WTC11 (cell line): ENCODE measurements at regions not wholly inside any gene's neighbourhood (a gene's known extent, or its start where the extent isn't known, plus 50 kb on each side); places are given as distances from the start of the nearest gene placed in this dataset.

Source experiments
- ATAC-seq: fragments of 200-7000 bp; cut with Tn5 transposase; 2 replicates; pipeline ENCODE4 v1.10.0; 2021; ENCODE audit warnings: mild to moderate bottlenecking, moderate library complexity
- CTCF ChIA-PET: fragments of 300-600 bp; sonication (Branson Sonifier 250); formaldehyde crosslinking; loops from one replicate; lab custom pipeline; 2021; ENCODE audit warnings: antibody characterized with exemption; lab: Charles Lee
- POLR2A ChIA-PET: fragments of 350-600 bp; sonication (Branson Sonifier 250); formaldehyde crosslinking; loops from one replicate; lab custom pipeline; 2021; ENCODE audit warnings: antibody characterized with exemption; lab: Charles Lee
- DNase-seq: peaks from one replicate; pipeline ENCODE4 v3.0.0; 2021; ENCODE audit warnings: low spot score
- H3K27ac Mint-ChIP-seq: 2 replicates; pipeline ENCODE4 v1.8.0; 2021; ENCODE audit warnings: mixed read lengths
- H3K27me3 Mint-ChIP-seq: 2 replicates; pipeline ENCODE4 v1.8.0; 2021; ENCODE audit warnings: low read depth, mild to moderate bottlenecking, moderate library complexity, mixed read lengths
- H3K36me3 Mint-ChIP-seq: 2 replicates; pipeline ENCODE4 v1.8.0; 2021; ENCODE audit warnings: mixed read lengths
- H3K4me1 Mint-ChIP-seq: 2 replicates; pipeline ENCODE4 v1.8.0; 2022; ENCODE audit warnings: mixed read lengths
- H3K4me3 Mint-ChIP-seq: 2 replicates; pipeline ENCODE4 v1.8.0; 2021; ENCODE audit warnings: mild to moderate bottlenecking, moderate library complexity, mixed read lengths
- H3K9me3 Mint-ChIP-seq: 2 replicates; pipeline ENCODE4 v1.8.0; 2021; ENCODE audit warnings: mixed read lengths
- ETV6 ChIP-seq: sonication (generic); formaldehyde crosslinking; IDR thresholded peaks from 2 replicates; pipeline ENCODE4 v1.8.1; 2022; ENCODE audit warnings: mild to moderate bottlenecking, missing genetic modification reagents
- FOXK1 ChIP-seq: sonication (generic); formaldehyde crosslinking; IDR thresholded peaks from 2 replicates; pipeline ENCODE4 v1.8.0; 2022; ENCODE audit warnings: mild to moderate bottlenecking, moderate library complexity, missing genetic modification reagents
- FOXP1 ChIP-seq: sonication (generic); formaldehyde crosslinking; IDR thresholded peaks from 2 replicates; pipeline ENCODE4 v1.8.0; 2022; ENCODE audit warnings: missing genetic modification reagents, mild to moderate bottlenecking, moderate library complexity, borderline replicate concordance
- GRHL2 ChIP-seq: fragments of 250-450 bp; sonication (Bioruptor Pico); IDR thresholded peaks from 2 replicates; pipeline ENCODE4 v1.8.0; 2022; ENCODE audit warnings: mild to moderate bottlenecking, moderate library complexity; ENCODE audit not compliant: insufficient replicate concordance, severe bottlenecking
- KAT7 ChIP-seq: sonication (generic); formaldehyde crosslinking; IDR thresholded peaks from 2 replicates; pipeline ENCODE4 v1.8.1; 2023; ENCODE audit warnings: missing genetic modification reagents, mild to moderate bottlenecking, borderline replicate concordance
- MYBL2 ChIP-seq: sonication (generic); formaldehyde crosslinking; IDR thresholded peaks from 2 replicates; pipeline ENCODE4 v1.8.1; 2023; ENCODE audit warnings: mild to moderate bottlenecking, moderate library complexity, missing genetic modification reagents
- NFE2L1 ChIP-seq: sonication (generic); formaldehyde crosslinking; IDR thresholded peaks from 2 replicates; pipeline ENCODE4 v1.8.1; 2023; ENCODE audit warnings: missing genetic modification reagents
- NFYB ChIP-seq: sonication (generic); formaldehyde crosslinking; conservative IDR thresholded peaks from 2 replicates; pipeline ENCODE4 v1.8.0; 2022; ENCODE audit warnings: low read depth, missing genetic modification reagents
- NR3C1 ChIP-seq: sonication (generic); formaldehyde crosslinking; conservative IDR thresholded peaks from 2 replicates; pipeline ENCODE4 v1.8.1; 2023; ENCODE audit warnings: low read depth, mild to moderate bottlenecking, missing genetic modification reagents
- OVOL2 ChIP-seq: fragments of 250-450 bp; sonication (Bioruptor Pico); IDR thresholded peaks from 2 replicates; pipeline ENCODE4 v1.9.0; 2021; ENCODE audit warnings: mild to moderate bottlenecking, borderline replicate concordance
- TCF7 ChIP-seq: sonication (generic); formaldehyde crosslinking; IDR thresholded peaks from 2 replicates; pipeline ENCODE4 v1.8.0; 2022; ENCODE audit warnings: mild to moderate bottlenecking, low read depth, missing genetic modification reagents, moderate library complexity
- TP53 ChIP-seq: sonication (generic); formaldehyde crosslinking; IDR thresholded peaks from 2 replicates; pipeline ENCODE4 v1.8.1; 2023; ENCODE audit warnings: mild to moderate bottlenecking, missing genetic modification reagents
- ZBTB21 ChIP-seq: sonication (generic); formaldehyde crosslinking; IDR thresholded peaks from 2 replicates; pipeline ENCODE4 v1.8.1; 2023; ENCODE audit warnings: mild to moderate bottlenecking, missing genetic modification reagents, borderline replicate concordance
- ZNF317 ChIP-seq: sonication (generic); formaldehyde crosslinking; IDR thresholded peaks from 2 replicates; pipeline ENCODE4 v1.8.1; 2023; ENCODE audit warnings: low read depth, mild to moderate bottlenecking, moderate library complexity, missing genetic modification reagents, borderline replicate concordance
- ZNF396 ChIP-seq: fragments of 250-450 bp; sonication (Bioruptor Pico); IDR thresholded peaks from 2 replicates; pipeline ENCODE4 v1.8.0; 2021; ENCODE audit warnings: mild to moderate bottlenecking, moderate library complexity, borderline replicate concordance
- TF ChIP-seq, protein P1 (sequence below): fragments of 250-450 bp; sonication (Bioruptor Pico); IDR thresholded peaks from 2 replicates; pipeline ENCODE4 v1.9.0; 2021; ENCODE audit warnings: mild to moderate bottlenecking
- TF ChIP-seq, protein P2 (sequence below): sonication (generic); formaldehyde crosslinking; IDR thresholded peaks from 2 replicates; pipeline ENCODE4 v1.8.0; 2023; ENCODE audit warnings: missing genetic modification reagents
- TF ChIP-seq, protein P3 (sequence below): sonication (generic); formaldehyde crosslinking; IDR thresholded peaks from 2 replicates; pipeline ENCODE4 v1.8.0; 2023; ENCODE audit warnings: mild to moderate bottlenecking, missing genetic modification reagents
- TF ChIP-seq, protein P4 (sequence below): sonication (generic); formaldehyde crosslinking; IDR thresholded peaks from 2 replicates; pipeline ENCODE4 v1.8.0; 2023; ENCODE audit warnings: missing genetic modification reagents, mild to moderate bottlenecking, borderline replicate concordance
- TF ChIP-seq, protein P5 (sequence below): fragments of 250-450 bp; sonication (Bioruptor Pico); IDR thresholded peaks from 2 replicates; pipeline ENCODE4 v2.1.2; 2022; ENCODE audit warnings: mild to moderate bottlenecking, moderate library complexity
- TF ChIP-seq, protein P6 (sequence below): fragments of 200-600 bp; IDR thresholded peaks from 2 replicates; pipeline ENCODE4 v1.8.0; 2022; ENCODE audit warnings: antibody characterized with exemption

DNA sequence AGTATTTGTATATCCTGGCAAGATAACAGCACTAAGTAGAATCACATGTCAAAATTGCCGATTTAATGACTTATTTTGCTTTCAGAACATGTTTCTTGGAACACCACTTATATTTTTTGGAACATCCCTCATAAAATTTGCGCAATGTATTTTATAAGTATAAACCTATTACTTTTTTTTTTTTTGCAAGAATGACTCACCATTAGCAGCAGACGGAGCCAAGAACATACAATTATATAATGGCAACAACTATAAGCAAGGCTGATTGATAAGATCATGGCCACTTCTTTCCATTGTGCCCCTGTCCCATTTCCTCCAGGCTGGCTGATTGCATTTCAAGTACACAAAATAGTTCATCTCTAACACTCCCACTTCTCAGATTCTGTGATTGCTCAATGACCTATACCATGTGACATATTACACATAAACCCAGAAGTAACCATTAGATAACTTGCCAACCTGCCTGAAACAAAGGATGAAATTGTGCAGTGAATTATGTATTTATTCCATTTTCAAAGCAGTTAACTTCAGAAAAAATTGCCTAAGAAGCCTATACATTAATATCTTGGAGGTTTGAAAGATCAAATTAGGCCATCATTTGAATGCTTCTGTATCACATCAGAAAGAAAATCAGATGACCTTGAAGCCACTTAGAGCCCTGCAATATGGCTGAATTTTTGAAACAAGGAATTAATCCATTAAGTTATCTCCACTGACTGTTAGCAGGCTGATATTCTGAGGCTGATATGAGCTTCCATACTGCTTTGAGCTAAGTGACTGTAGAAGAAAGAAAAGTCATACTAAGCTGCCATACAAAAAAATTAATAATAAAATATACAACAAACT is 77.8 kb upstream of the PRMT6 start:
- ATAC-seq, result no peak
- Mint-ChIP-seq H3K36me3 (peaks cover 10% of the 10 kb centered on the region), H3K9me3 (peaks cover 19% of the 10 kb centered on the region), H3K27me3 (no peaks in the 10 kb centered on the region), H3K27ac (no peak overlapping the region), H3K4me3 (no peak overlapping the region), H3K4me1 (peaks cover 13% of the 10 kb centered on the region)
- DNase-seq, result no peak
- POLR2A ChIA-PET, result no interaction called here
- TF ChIP-seq ZNF317 (CRISPR knock-in tag) (no peak), ZNF396 (CRISPR knock-in tag) (no peak), OVOL2 (no peak), NR3C1 (CRISPR knock-in tag) (no peak), KAT7 (no peak), NFE2L1 (no peak), MYBL2 (CRISPR knock-in tag) (no peak), TCF7 (CRISPR knock-in tag) (no peak), FOXK1 (CRISPR knock-in tag) (no peak), GRHL2 (CRISPR knock-in tag) (no peak)
- TF ChIP-seq, protein P1, sequence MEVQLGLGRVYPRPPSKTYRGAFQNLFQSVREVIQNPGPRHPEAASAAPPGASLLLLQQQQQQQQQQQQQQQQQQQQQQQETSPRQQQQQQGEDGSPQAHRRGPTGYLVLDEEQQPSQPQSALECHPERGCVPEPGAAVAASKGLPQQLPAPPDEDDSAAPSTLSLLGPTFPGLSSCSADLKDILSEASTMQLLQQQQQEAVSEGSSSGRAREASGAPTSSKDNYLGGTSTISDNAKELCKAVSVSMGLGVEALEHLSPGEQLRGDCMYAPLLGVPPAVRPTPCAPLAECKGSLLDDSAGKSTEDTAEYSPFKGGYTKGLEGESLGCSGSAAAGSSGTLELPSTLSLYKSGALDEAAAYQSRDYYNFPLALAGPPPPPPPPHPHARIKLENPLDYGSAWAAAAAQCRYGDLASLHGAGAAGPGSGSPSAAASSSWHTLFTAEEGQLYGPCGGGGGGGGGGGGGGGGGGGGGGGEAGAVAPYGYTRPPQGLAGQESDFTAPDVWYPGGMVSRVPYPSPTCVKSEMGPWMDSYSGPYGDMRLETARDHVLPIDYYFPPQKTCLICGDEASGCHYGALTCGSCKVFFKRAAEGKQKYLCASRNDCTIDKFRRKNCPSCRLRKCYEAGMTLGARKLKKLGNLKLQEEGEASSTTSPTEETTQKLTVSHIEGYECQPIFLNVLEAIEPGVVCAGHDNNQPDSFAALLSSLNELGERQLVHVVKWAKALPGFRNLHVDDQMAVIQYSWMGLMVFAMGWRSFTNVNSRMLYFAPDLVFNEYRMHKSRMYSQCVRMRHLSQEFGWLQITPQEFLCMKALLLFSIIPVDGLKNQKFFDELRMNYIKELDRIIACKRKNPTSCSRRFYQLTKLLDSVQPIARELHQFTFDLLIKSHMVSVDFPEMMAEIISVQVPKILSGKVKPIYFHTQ (CRISPR knock-in tag), result no peak
- TF ChIP-seq, protein P2, sequence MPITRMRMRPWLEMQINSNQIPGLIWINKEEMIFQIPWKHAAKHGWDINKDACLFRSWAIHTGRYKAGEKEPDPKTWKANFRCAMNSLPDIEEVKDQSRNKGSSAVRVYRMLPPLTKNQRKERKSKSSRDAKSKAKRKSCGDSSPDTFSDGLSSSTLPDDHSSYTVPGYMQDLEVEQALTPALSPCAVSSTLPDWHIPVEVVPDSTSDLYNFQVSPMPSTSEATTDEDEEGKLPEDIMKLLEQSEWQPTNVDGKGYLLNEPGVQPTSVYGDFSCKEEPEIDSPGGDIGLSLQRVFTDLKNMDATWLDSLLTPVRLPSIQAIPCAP, result no peak
- TF ChIP-seq, protein P3, sequence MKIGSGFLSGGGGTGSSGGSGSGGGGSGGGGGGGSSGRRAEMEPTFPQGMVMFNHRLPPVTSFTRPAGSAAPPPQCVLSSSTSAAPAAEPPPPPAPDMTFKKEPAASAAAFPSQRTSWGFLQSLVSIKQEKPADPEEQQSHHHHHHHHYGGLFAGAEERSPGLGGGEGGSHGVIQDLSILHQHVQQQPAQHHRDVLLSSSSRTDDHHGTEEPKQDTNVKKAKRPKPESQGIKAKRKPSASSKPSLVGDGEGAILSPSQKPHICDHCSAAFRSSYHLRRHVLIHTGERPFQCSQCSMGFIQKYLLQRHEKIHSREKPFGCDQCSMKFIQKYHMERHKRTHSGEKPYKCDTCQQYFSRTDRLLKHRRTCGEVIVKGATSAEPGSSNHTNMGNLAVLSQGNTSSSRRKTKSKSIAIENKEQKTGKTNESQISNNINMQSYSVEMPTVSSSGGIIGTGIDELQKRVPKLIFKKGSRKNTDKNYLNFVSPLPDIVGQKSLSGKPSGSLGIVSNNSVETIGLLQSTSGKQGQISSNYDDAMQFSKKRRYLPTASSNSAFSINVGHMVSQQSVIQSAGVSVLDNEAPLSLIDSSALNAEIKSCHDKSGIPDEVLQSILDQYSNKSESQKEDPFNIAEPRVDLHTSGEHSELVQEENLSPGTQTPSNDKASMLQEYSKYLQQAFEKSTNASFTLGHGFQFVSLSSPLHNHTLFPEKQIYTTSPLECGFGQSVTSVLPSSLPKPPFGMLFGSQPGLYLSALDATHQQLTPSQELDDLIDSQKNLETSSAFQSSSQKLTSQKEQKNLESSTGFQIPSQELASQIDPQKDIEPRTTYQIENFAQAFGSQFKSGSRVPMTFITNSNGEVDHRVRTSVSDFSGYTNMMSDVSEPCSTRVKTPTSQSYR (CRISPR knock-in tag), result no peak
- CTCF ChIA-PET, result no interaction called here

DNA sequence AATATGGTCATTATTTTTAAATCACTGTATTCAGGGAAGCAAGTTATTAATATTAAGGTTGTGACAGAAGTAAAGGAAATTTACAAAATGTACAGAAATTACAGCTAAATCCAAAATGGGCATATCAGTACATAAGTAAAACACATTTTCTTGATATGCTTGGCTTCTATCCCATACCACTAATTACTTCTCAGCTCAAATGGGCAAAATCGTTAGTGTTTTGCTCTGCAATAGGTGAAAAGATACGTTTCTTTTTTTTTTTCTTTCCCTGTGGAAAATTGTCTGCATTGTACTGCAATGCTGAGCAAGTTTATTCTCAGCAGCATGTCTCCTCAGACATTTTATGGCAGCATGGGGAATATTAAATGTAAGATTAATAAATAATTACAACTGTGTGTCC is 77.1 kb upstream of the PRMT6 start:
- POLR2A ChIA-PET, result no interaction called here
- no peak for ATAC-seq
- CTCF ChIA-PET, result no interaction called here
- Mint-ChIP-seq H3K9me3 (peaks cover 19% of the 10 kb centered on the region), H3K36me3 (peaks cover 10% of the 10 kb centered on the region), H3K4me3 (no peak overlapping the region), H3K27ac (no peak overlapping the region), H3K27me3 (no peaks in the 10 kb centered on the region), H3K4me1 (peaks cover 18% of the 10 kb centered on the region)
- no peak for DNase-seq
- TF ChIP-seq, protein P4, sequence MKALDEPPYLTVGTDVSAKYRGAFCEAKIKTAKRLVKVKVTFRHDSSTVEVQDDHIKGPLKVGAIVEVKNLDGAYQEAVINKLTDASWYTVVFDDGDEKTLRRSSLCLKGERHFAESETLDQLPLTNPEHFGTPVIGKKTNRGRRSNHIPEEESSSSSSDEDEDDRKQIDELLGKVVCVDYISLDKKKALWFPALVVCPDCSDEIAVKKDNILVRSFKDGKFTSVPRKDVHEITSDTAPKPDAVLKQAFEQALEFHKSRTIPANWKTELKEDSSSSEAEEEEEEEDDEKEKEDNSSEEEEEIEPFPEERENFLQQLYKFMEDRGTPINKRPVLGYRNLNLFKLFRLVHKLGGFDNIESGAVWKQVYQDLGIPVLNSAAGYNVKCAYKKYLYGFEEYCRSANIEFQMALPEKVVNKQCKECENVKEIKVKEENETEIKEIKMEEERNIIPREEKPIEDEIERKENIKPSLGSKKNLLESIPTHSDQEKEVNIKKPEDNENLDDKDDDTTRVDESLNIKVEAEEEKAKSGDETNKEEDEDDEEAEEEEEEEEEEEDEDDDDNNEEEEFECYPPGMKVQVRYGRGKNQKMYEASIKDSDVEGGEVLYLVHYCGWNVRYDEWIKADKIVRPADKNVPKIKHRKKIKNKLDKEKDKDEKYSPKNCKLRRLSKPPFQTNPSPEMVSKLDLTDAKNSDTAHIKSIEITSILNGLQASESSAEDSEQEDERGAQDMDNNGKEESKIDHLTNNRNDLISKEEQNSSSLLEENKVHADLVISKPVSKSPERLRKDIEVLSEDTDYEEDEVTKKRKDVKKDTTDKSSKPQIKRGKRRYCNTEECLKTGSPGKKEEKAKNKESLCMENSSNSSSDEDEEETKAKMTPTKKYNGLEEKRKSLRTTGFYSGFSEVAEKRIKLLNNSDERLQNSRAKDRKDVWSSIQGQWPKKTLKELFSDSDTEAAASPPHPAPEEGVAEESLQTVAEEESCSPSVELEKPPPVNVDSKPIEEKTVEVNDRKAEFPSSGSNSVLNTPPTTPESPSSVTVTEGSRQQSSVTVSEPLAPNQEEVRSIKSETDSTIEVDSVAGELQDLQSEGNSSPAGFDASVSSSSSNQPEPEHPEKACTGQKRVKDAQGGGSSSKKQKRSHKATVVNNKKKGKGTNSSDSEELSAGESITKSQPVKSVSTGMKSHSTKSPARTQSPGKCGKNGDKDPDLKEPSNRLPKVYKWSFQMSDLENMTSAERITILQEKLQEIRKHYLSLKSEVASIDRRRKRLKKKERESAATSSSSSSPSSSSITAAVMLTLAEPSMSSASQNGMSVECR, result no peak
- TF ChIP-seq, protein P5, sequence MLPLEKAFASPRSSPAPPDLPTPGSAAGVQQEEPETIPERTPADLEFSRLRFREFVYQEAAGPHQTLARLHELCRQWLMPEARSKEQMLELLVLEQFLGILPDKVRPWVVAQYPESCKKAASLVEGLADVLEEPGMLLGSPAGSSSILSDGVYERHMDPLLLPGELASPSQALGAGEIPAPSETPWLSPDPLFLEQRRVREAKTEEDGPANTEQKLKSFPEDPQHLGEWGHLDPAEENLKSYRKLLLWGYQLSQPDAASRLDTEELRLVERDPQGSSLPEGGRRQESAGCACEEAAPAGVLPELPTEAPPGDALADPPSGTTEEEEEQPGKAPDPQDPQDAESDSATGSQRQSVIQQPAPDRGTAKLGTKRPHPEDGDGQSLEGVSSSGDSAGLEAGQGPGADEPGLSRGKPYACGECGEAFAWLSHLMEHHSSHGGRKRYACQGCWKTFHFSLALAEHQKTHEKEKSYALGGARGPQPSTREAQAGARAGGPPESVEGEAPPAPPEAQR (CRISPR knock-in tag), result no peak
- no peak for TF ChIP-seq NFE2L1
- no peak for TF ChIP-seq NFYB (CRISPR knock-in tag)
- TF ChIP-seq, protein P6, sequence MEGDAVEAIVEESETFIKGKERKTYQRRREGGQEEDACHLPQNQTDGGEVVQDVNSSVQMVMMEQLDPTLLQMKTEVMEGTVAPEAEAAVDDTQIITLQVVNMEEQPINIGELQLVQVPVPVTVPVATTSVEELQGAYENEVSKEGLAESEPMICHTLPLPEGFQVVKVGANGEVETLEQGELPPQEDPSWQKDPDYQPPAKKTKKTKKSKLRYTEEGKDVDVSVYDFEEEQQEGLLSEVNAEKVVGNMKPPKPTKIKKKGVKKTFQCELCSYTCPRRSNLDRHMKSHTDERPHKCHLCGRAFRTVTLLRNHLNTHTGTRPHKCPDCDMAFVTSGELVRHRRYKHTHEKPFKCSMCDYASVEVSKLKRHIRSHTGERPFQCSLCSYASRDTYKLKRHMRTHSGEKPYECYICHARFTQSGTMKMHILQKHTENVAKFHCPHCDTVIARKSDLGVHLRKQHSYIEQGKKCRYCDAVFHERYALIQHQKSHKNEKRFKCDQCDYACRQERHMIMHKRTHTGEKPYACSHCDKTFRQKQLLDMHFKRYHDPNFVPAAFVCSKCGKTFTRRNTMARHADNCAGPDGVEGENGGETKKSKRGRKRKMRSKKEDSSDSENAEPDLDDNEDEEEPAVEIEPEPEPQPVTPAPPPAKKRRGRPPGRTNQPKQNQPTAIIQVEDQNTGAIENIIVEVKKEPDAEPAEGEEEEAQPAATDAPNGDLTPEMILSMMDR, result no peak
- no peak for TF ChIP-seq ETV6 (CRISPR knock-in tag)
- no peak for TF ChIP-seq ZBTB21
- no peak for TF ChIP-seq TP53 (CRISPR knock-in tag)
- no peak for TF ChIP-seq OVOL2
- TF ChIP-seq FOXP1 (CRISPR knock-in tag), result no peak
